SKM-1 (cell line): ENCODE measurements at regions not wholly inside any gene's neighbourhood (a gene's known extent, or its start where the extent isn't known, plus 50 kb on each side); places are given as distances from the start of the nearest gene placed in this dataset.
"Not testable (repeated sequence)": the region's sequence is repeated elsewhere in the genome, so short reads cannot be mapped to it uniquely, and the experiment has no call there.

ENCODE experiments used
- DNase-seq: peaks from one replicate; lab custom pipeline; 2025; ENCODE audit not compliant: unreplicated experiment; lab: John Stamatoyannopoulos, UW

GRCh38 chr6:62819640-62820039 is 391.6 kb upstream of the FKBP1C start:
- no peak for DNase-seq

- DNase-seq, result no peak
Measured at GRCh38 chr6:62808565-62809293, 402.5 kb upstream of the FKBP1C start.

- DNase-seq, result no peak
Measured at GRCh38 chr6:62805431-62805830, 405.8 kb upstream of the FKBP1C start.

GRCh38 chr6:62803094-62803493 is 408.2 kb upstream of the FKBP1C start:
- no peak for DNase-seq

- no peak for DNase-seq
Measured at GRCh38 chr6:62797190-62797589, 414.1 kb upstream of the FKBP1C start.

- DNase-seq, result peak; percentile 17
Measured at GRCh38 chr6:62775427-62776022, 435.7 kb upstream of the FKBP1C start.

GRCh38 chr6:62766174-62766573 is 445.1 kb upstream of the FKBP1C start:
- not testable (repeated sequence) for DNase-seq

GRCh38 chr6:62764841-62765240 is 446.4 kb upstream of the FKBP1C start:
- DNase-seq, result no peak

- DNase-seq, result no peak
Measured at GRCh38 chr6:62763125-62763912, 447.9 kb upstream of the FKBP1C start.

GRCh38 chr6:62746968-62747367 is 460.9 kb upstream of the KHDRBS2 start:
- no peak for DNase-seq

GRCh38 chr6:62746161-62746560 is 460.1 kb upstream of the KHDRBS2 start:
- DNase-seq, result no peak

- DNase-seq, result no peak
Measured at GRCh38 chr6:62740596-62740995, 454.6 kb upstream of the KHDRBS2 start.

- DNase-seq, result no peak
Measured at GRCh38 chr6:62740171-62740570, 454.1 kb upstream of the KHDRBS2 start.

- DNase-seq, result no peak
Measured at GRCh38 chr6:62737792-62738191, 451.8 kb upstream of the KHDRBS2 start.

- DNase-seq, result no peak
Measured at GRCh38 chr6:62721408-62721807, 435.4 kb upstream of the KHDRBS2 start.

GRCh38 chr6:62716719-62717118 is 430.7 kb upstream of the KHDRBS2 start:
- no peak for DNase-seq

- DNase-seq, result no peak
Measured at GRCh38 chr6:62714112-62714511, 428.1 kb upstream of the KHDRBS2 start.

- DNase-seq, result no peak
Measured at GRCh38 chr6:62711750-62712149, 425.7 kb upstream of the KHDRBS2 start.

GRCh38 chr6:62707914-62708313 is 421.9 kb upstream of the KHDRBS2 start:
- DNase-seq, result no peak

- peak; percentile 2 for DNase-seq
Measured at GRCh38 chr6:62707156-62707555, 421.1 kb upstream of the KHDRBS2 start.

GRCh38 chr6:62683063-62683462 is 397.0 kb upstream of the KHDRBS2 start:
- no peak for DNase-seq

GRCh38 chr6:62681108-62681507 is 395.1 kb upstream of the KHDRBS2 start:
- DNase-seq, result no peak
